SK-N-SH (cell line): ENCODE measurements at regions not wholly inside any gene's neighbourhood (a gene's known extent, or its start where the extent isn't known, plus 50 kb on each side); places are given as distances from the start of the nearest gene placed in this dataset.
"Not testable (repeated sequence)": the region's sequence is repeated elsewhere in the genome, so short reads cannot be mapped to it uniquely, and the experiment has no call there.

Experiments
- CTCF ChIA-PET: fragments of 300-600, 350-600 bp; formaldehyde crosslinking; extraction: SDS; loops from one replicate; lab custom pipeline; 2021; lab: Yijun Ruan, JAX
- POLR2A ChIA-PET: fragments of 350-600 bp; sonication (Branson Sonifier 250); formaldehyde crosslinking; extraction: SDS; loops from one replicate; lab custom pipeline; 2020; ENCODE audit warnings: antibody characterized with exemption, inconsistent platforms; lab: Yijun Ruan, JAX
- DNase-seq: peaks from one replicate; pipeline ENCODE4 v3.0.0; 2012
- H2AFZ ChIP-seq: fragments of 200-600 bp; sonication (generic); 2 replicates; pipeline ENCODE4 v1.8.1; 2016; ENCODE audit warnings: antibody characterized with exemption, mild to moderate bottlenecking, low read depth
- H3F3A ChIP-seq: fragments of 200-600 bp; sonication (generic); replicated peaks from 2 replicates; pipeline ENCODE3; 2016; ENCODE audit warnings: antibody characterized with exemption, mild to moderate bottlenecking; ENCODE audit not compliant: insufficient read depth
- H3K27ac ChIP-seq, 2 experiments: fragments of 200-500 bp in 1 of 2; fragments of 200-600 bp in 1 of 2; sonication (Bioruptor generic) in 1 of 2; sonication (generic), shearing (Covaris generic) in 1 of 2; 2 replicates each; pipeline versions ENCODE4 v1.5.1 to v1.6.1; 2014 to 2016; ENCODE audit warnings: low read depth in 2 of 2, inconsistent platforms in 1 of 2, low read length in 1 of 2, mild to moderate bottlenecking in 1 of 2, mixed read lengths in 1 of 2
- H3K27me3 ChIP-seq: fragments of 200-600 bp; sonication (generic), shearing (Covaris generic); 2 replicates; pipeline ENCODE4 v1.6.1; 2016; ENCODE audit warnings: mixed run types; ENCODE audit not compliant: insufficient read depth
- H3K36me3 ChIP-seq, 2 experiments: fragments of 200-500 bp in 1 of 2; fragments of 200-600 bp in 1 of 2; sonication (Bioruptor generic) in 1 of 2; sonication (generic) in 1 of 2; replicated peaks in 1 of 2; 2 replicates each; pipeline versions ENCODE3 to v1.5.1; 2014 to 2016; ENCODE audit warnings: low read length in 1 of 2, mild to moderate bottlenecking in 1 of 2; ENCODE audit not compliant: insufficient read depth in 2 of 2, control insufficient read depth in 1 of 2
- H3K4me1 ChIP-seq, 2 experiments: fragments of 200-500 bp in 1 of 2; fragments of 200-600 bp in 1 of 2; sonication (Bioruptor generic) in 1 of 2; sonication (generic), shearing (Covaris generic) in 1 of 2; 2 replicates each; pipeline versions ENCODE4 v1.5.1 to v1.6.1; 2014 to 2016; ENCODE audit warnings: low read depth in 1 of 2, low read length in 1 of 2, mixed run types in 1 of 2; ENCODE audit not compliant: insufficient read depth in 2 of 2, control insufficient read depth in 1 of 2
- H3K4me2 ChIP-seq: fragments of 200-600 bp; sonication (generic), shearing (Covaris generic); 2 replicates; pipeline ENCODE4 v1.6.1; 2017; ENCODE audit warnings: mixed run types
- H3K4me3 ChIP-seq, 2 experiments: fragments of 200-500 bp in 1 of 2; fragments of 200-600 bp in 1 of 2; sonication (Bioruptor generic) in 1 of 2; sonication (generic), shearing (Covaris generic) in 1 of 2; 2 replicates each; pipeline versions ENCODE4 v1.5.1 to v1.8.1; 2014 to 2016; ENCODE audit warnings: low read depth in 2 of 2, inconsistent platforms in 1 of 2, low read length in 1 of 2, mild to moderate bottlenecking in 1 of 2, mixed read lengths in 1 of 2, moderate library complexity in 1 of 2
- H3K79me2 ChIP-seq: fragments of 200-600 bp; sonication (generic); 2 replicates; pipeline ENCODE4 v1.8.1; 2017; ENCODE audit warnings: mild to moderate bottlenecking; ENCODE audit not compliant: insufficient read depth
- H3K9ac ChIP-seq: fragments of 200-600 bp; sonication (generic); 2 replicates; pipeline ENCODE4 v1.6.1; 2017; ENCODE audit warnings: mixed run types
- H3K9me2 ChIP-seq: fragments of 200-600 bp; sonication (generic); 2 replicates; pipeline ENCODE4 v1.6.1; 2017; ENCODE audit warnings: mixed run types
- H3K9me3 ChIP-seq: fragments of 200-600 bp; sonication (generic); 2 replicates; pipeline ENCODE4 v1.6.1; 2017; ENCODE audit warnings: mixed run types, mild to moderate bottlenecking, moderate library complexity
- H4K20me1 ChIP-seq: fragments of 200-600 bp; sonication (generic); 2 replicates; pipeline ENCODE4 v1.6.1; 2017; ENCODE audit warnings: mild to moderate bottlenecking, mixed run types; ENCODE audit not compliant: insufficient read depth
- CHD2 ChIP-seq: fragments of 150-350 bp; IDR thresholded peaks from 2 replicates; pipeline ENCODE4 v1.6.1; 2018; ENCODE audit warnings: low read length; ENCODE audit not compliant: partially characterized antibody
- ELF1 ChIP-seq: IDR thresholded peaks from 2 replicates; pipeline ENCODE4 v1.4.0; 2012
- EP300 ChIP-seq, 2 experiments: IDR thresholded peaks; 2 replicates each; pipeline versions ENCODE4 v1.4.0 to v1.6.1; 2012; ENCODE audit warnings: borderline replicate concordance in 1 of 2, low read depth in 1 of 2, low read length in 1 of 2
- EZH2phosphoT487 ChIP-seq: fragments of 200-600 bp; sonication (generic); IDR thresholded peaks from 2 replicates; pipeline ENCODE4 v1.6.1; 2017; ENCODE audit warnings: low read depth, mixed run types, mild to moderate bottlenecking, antibody characterized with exemption, moderate library complexity, borderline replicate concordance
- FOSL2 ChIP-seq: IDR thresholded peaks from 2 replicates; pipeline ENCODE4 v1.4.0; 2012; ENCODE audit warnings: low read depth, mild to moderate bottlenecking, moderate library complexity, borderline replicate concordance
- FOXJ3 ChIP-seq: sonication (generic); formaldehyde crosslinking; IDR thresholded peaks from 2 replicates; pipeline ENCODE4 v1.5.1; 2020; ENCODE audit warnings: mild to moderate bottlenecking, missing genetic modification reagents
- GATA2 ChIP-seq: sonication (generic); formaldehyde crosslinking; IDR thresholded peaks from 2 replicates; pipeline ENCODE4 v1.5.0; 2020; ENCODE audit warnings: mild to moderate bottlenecking, missing genetic modification reagents
- NFIC ChIP-seq: IDR thresholded peaks from 2 replicates; pipeline ENCODE4 v1.4.0; 2012; ENCODE audit warnings: borderline replicate concordance
- NRF1 ChIP-seq: IDR thresholded peaks from 2 replicates; pipeline ENCODE4 v1.6.1; 2012; ENCODE audit warnings: low read depth, mild to moderate bottlenecking, low read length
- RAD21 ChIP-seq: IDR thresholded peaks from 2 replicates; pipeline ENCODE4 v1.6.1; 2012; ENCODE audit warnings: mild to moderate bottlenecking, low read length
- RFX5 ChIP-seq: IDR thresholded peaks from 2 replicates; pipeline ENCODE4 v1.6.1; 2012; ENCODE audit warnings: mild to moderate bottlenecking, improper control_type of control experiment, low read length
- RXRA ChIP-seq: IDR thresholded peaks from 2 replicates; pipeline ENCODE4 v1.4.0; 2012; ENCODE audit warnings: low read depth, mild to moderate bottlenecking, borderline replicate concordance
- SMC3 ChIP-seq: IDR thresholded peaks from 2 replicates; pipeline ENCODE4 v1.6.1; 2012; ENCODE audit warnings: low read depth, low read length, improper control_type of control experiment
- USF1 ChIP-seq: IDR thresholded peaks from 2 replicates; pipeline ENCODE4 v1.4.0; 2012; ENCODE audit warnings: low read depth, borderline replicate concordance
- YY1 ChIP-seq: IDR thresholded peaks from 2 replicates; pipeline ENCODE4 v1.4.0; 2012; ENCODE audit warnings: low read depth, mild to moderate bottlenecking
- WGBS: methylation state at CpG from one replicate; pipeline ENCODE4 v1.1.6; 2017; ENCODE audit warnings: low lambda C conversion rate; 5-methylcytosine and 5-hydroxymethylcytosine counted together
- TF ChIP-seq, protein P1 (sequence below): IDR thresholded peaks from 2 replicates; pipeline ENCODE4 v1.6.1; 2012; ENCODE audit warnings: mild to moderate bottlenecking, low read depth, low read length, moderate library complexity

DNA sequence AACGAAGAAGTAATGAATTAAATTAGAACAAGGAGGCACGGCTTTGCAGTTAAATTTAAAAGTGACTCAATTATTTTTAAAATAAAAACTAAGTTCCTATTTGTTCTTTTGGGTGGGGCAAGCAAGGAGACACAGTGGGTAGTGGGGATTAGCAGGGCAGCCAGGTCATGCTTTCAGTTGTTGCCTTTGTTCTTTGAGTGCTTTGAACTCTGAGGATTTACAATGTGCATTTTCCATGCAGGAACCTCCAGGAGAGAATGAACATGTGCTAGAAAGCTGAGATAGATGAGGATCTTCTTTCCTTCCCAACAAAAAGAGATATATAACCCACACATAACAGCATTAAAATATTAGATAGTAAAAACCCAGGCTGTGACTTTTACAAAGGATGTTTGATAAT is 420.4 kb upstream of the CTSO start:
- no peak overlapping the region for H3K4me3 ChIP-seq
- H3F3A ChIP-seq = peaks cover 8% of the 10 kb centered on the region
- H3K27me3 ChIP-seq = no peaks in the 10 kb centered on the region
- no peaks in the 10 kb centered on the region for H3K9me3 ChIP-seq
- H3K4me2 ChIP-seq = no peak overlapping the region
- no peak overlapping the region for H2AFZ ChIP-seq
- TF ChIP-seq EZH2phosphoT487 (no peak), FOSL2 (no peak), NFIC (no peak), SMC3 (no peak), USF1 (no peak)
- 11% methylated on average over 2 of the region's 2 CpGs for WGBS
- CTCF ChIA-PET = no interaction called here
- POLR2A ChIA-PET = no interaction called here
- H3K4me1 ChIP-seq = no peaks in the 10 kb centered on the region
- peaks cover 0 to 3% of the 10 kb centered on the region in 2 experiments for H3K36me3 ChIP-seq
- H4K20me1 ChIP-seq = no peaks in the 10 kb centered on the region
- H3K9me2 ChIP-seq = no peaks in the 10 kb centered on the region
- no peaks in the 10 kb centered on the region for H3K79me2 ChIP-seq
- H3K9ac ChIP-seq = no peak overlapping the region
- no peak overlapping the region for H3K27ac ChIP-seq
- DNase-seq = no peak

DNA sequence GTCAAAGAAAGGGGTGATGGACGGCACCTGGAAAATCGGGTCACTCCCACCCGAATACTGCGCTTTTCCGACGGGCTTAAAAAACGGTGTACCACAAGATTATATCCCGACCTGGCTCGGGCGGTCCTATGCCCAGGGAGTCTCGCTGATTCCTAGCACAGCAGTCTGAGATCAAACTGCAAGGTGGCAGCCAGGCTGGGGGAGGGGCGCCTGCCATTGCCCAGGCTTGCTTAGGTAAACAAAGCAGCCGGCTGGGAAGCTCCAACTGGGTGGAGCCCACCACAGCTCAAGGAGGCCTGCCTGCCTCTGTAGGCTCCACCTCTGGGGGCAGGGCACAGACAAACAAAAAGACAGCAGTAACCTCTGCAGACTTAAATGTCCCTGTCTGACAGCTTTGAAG is 413.8 kb upstream of the CTSO start:
- H3F3A ChIP-seq, DNase-seq, H4K20me1 ChIP-seq, POLR2A ChIA-PET, H3K36me3 ChIP-seq, H3K4me1 ChIP-seq, H3K27ac ChIP-seq, H3K9ac ChIP-seq, H3K9me3 ChIP-seq, H3K4me2 ChIP-seq, H3K4me3 ChIP-seq, H2AFZ ChIP-seq, H3K9me2 ChIP-seq, H3K79me2 ChIP-seq, H3K27me3 ChIP-seq, CTCF ChIA-PET: not testable (repeated sequence)
- 40% methylated on average over 1 of the region's 13 CpGs for WGBS

DNA sequence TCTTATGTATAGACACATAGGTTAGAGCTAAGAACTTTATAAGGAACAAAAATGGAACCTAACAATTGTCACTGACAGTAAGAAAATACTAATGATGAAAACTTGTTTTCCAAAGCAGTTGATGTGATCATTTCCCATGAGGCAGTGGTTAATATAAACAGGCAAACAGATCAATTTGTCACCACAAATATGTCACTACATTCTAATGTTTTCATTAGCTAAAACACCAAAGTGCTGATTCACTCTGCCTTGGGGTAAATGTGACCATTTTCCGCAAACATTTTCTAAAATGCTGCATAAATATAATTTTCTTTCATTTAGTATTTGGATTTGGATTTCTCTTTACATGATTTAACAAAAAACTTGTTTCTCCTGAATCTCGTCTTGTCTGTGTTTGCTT is 408.9 kb upstream of the CTSO start:
- H4K20me1 ChIP-seq = no peaks in the 10 kb centered on the region
- H3K4me1 ChIP-seq = no peaks in the 10 kb centered on the region
- ChIA-PET CTCF (no interaction called here), POLR2A (no interaction called here)
- no peak for DNase-seq
- H3K9me2 ChIP-seq = no peaks in the 10 kb centered on the region
- 20% methylated on average over 2 of the region's 2 CpGs for WGBS
- no peaks in the 10 kb centered on the region for H3K79me2 ChIP-seq
- H3K27me3 ChIP-seq = no peaks in the 10 kb centered on the region; the same call in 1 of the 2 replicates
- H3K4me3 ChIP-seq = no peak overlapping the region
- no peak overlapping the region for H2AFZ ChIP-seq
- H3K4me2 ChIP-seq = no peak overlapping the region
- H3F3A ChIP-seq = no peaks in the 10 kb centered on the region
- H3K36me3 ChIP-seq = no peaks in the 10 kb centered on the region
- H3K9me3 ChIP-seq = no peaks in the 10 kb centered on the region
- no peak for TF ChIP-seq YY1
- TF ChIP-seq CHD2 = no peak
- TF ChIP-seq NRF1 = no peak
- no peak for TF ChIP-seq NFIC
- TF ChIP-seq FOXJ3 (CRISPR knock-in tag) = no peak
- no peak for TF ChIP-seq RFX5
- TF ChIP-seq EP300 (IDR thresholded peaks at IDR 0.05; ENCODE audit: borderline replicate concordance in 1 of 2, low read depth in 1 of 2, low read length in 1 of 2) = no peak
- no peak for TF ChIP-seq GATA2 (CRISPR knock-in tag)
- TF ChIP-seq, protein P1, sequence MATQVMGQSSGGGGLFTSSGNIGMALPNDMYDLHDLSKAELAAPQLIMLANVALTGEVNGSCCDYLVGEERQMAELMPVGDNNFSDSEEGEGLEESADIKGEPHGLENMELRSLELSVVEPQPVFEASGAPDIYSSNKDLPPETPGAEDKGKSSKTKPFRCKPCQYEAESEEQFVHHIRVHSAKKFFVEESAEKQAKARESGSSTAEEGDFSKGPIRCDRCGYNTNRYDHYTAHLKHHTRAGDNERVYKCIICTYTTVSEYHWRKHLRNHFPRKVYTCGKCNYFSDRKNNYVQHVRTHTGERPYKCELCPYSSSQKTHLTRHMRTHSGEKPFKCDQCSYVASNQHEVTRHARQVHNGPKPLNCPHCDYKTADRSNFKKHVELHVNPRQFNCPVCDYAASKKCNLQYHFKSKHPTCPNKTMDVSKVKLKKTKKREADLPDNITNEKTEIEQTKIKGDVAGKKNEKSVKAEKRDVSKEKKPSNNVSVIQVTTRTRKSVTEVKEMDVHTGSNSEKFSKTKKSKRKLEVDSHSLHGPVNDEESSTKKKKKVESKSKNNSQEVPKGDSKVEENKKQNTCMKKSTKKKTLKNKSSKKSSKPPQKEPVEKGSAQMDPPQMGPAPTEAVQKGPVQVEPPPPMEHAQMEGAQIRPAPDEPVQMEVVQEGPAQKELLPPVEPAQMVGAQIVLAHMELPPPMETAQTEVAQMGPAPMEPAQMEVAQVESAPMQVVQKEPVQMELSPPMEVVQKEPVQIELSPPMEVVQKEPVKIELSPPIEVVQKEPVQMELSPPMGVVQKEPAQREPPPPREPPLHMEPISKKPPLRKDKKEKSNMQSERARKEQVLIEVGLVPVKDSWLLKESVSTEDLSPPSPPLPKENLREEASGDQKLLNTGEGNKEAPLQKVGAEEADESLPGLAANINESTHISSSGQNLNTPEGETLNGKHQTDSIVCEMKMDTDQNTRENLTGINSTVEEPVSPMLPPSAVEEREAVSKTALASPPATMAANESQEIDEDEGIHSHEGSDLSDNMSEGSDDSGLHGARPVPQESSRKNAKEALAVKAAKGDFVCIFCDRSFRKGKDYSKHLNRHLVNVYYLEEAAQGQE = no peak
- no peak for TF ChIP-seq ELF1
- no peak for TF ChIP-seq RAD21
- no peak for TF ChIP-seq SMC3
- no peak for TF ChIP-seq RXRA
- no peak overlapping the region for H3K9ac ChIP-seq
- no peak overlapping the region for H3K27ac ChIP-seq
